Activated CD8-positive, alpha-beta T cell treated with anti-CD3 and anti-CD28 coated beads, Interleukin-2, amount 10 ng/mL, durations not matched to agents 7 days and 5 days (primary cell): ENCODE measurements at regions not wholly inside any gene's neighbourhood (a gene's known extent, or its start where the extent isn't known, plus 50 kb on each side); places are given as distances from the start of the nearest gene placed in this dataset.

Experiments used
- ATAC-seq: fragments of 150-1000 bp; cut with Tn5 transposase; one replicate; pipeline ENCODE4 v1.10.0; 2021; ENCODE audit warnings: moderate library complexity
- CTCF ChIA-PET: fragments of 350-600 bp; sonication (Branson Sonifier 250); formaldehyde crosslinking; loops from one replicate; lab custom pipeline; 2021; ENCODE audit warnings: antibody characterized with exemption; lab: Charles Lee
- POLR2A ChIA-PET: fragments of 350-600 bp; sonication (Branson Sonifier 250); formaldehyde crosslinking; loops from one replicate; lab custom pipeline; 2021; ENCODE audit warnings: antibody characterized with exemption; lab: Charles Lee
- DNase-seq: peaks from one replicate; pipeline ENCODE4 v3.0.0-alpha.2; 2020
- H3K27ac Mint-ChIP-seq: one replicate; pipeline ENCODE4 v1.8.0; 2021; ENCODE audit warnings: mild to moderate bottlenecking, mixed read lengths
- H3K27me3 Mint-ChIP-seq: one replicate; pipeline ENCODE4 v1.8.0; 2021; ENCODE audit warnings: low read depth, mixed read lengths
- H3K36me3 Mint-ChIP-seq: one replicate; pipeline ENCODE4 v1.8.0; 2021; ENCODE audit warnings: low read depth, mixed read lengths
- H3K4me1 Mint-ChIP-seq: one replicate; pipeline ENCODE4 v1.8.0; 2021; ENCODE audit warnings: low read depth, mixed read lengths
- H3K4me3 Mint-ChIP-seq: one replicate; pipeline ENCODE4 v1.8.0; 2021; ENCODE audit warnings: mild to moderate bottlenecking, mixed read lengths
- H3K9me3 Mint-ChIP-seq: one replicate; pipeline ENCODE4 v1.8.0; 2022; ENCODE audit warnings: mixed read lengths; ENCODE audit not compliant: insufficient read depth

DNA sequence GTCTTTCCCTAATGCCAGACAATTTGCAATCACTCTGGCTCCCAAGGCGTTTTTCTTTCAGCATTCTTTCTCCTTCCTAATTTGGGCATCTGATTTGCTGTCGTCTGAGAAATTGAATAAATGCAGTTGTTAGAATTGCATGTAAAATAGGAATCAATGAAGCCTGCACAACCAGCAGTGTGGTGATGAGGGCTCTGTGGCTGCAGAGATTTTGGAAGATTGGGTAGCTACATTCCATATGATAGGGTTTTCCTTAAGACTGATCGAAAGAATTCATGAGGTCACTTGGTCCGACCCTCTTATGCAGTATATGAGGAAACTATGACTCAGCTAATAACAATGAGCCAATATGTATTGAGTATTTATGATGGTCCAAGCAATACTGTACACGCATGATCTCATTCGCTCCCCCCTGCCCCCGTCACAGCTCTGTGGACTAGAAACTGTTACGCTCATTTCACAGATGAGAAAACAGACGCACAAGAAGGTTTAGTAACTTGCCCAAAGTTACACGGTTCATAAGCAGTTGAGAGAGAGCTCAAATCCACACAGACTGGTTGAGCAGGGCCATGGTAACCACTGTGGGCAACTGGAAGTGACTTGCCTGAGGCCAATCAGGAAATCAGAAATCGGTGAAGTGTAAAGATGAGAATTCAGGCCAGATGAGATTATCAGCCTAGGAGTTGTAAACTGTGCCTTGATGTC lies 527.2 kb downstream of the GATA3 start:
- H3K27me3 Mint-ChIP-seq, result peaks cover 7% of the 10 kb centered on the region
- H3K4me1 Mint-ChIP-seq, result peaks cover 6% of the 10 kb centered on the region
- no peak overlapping the region for H3K4me3 Mint-ChIP-seq
- CTCF ChIA-PET, result no interaction called here
- no peak overlapping the region for H3K27ac Mint-ChIP-seq
- POLR2A ChIA-PET, result no interaction called here
- H3K36me3 Mint-ChIP-seq, result no peaks in the 10 kb centered on the region
- ATAC-seq, result no peak
- no peaks in the 10 kb centered on the region for H3K9me3 Mint-ChIP-seq
- no peak for DNase-seq

DNA sequence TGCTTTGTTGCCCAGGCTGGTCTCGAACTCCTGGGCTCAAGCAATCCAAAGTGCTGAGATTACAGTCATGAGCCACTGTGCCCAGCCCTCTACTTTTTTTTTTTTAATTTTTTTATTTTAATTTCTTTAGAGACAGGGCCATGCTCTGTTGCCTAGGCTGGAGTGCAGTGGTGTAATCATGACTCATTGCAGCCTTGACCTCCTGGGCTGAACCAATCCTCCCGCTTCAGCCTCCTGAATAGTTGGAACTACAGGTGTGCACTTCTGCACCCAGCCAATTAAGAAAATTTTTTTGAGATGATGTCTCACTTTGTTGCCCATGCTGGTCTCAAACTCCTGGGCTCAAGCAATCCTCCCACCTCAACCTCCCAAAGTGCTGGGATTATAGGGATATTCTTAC lies 528.6 kb downstream of the GATA3 start:
- ChIA-PET CTCF (no interaction called here), POLR2A (no interaction called here)
- DNase-seq, result no peak
- Mint-ChIP-seq H3K27ac (no peak overlapping the region), H3K4me1 (no peaks in the 10 kb centered on the region), H3K36me3 (no peaks in the 10 kb centered on the region), H3K27me3 (peaks cover 7% of the 10 kb centered on the region), H3K9me3 (no peaks in the 10 kb centered on the region), H3K4me3 (no peak overlapping the region)
- no peak for ATAC-seq

DNA sequence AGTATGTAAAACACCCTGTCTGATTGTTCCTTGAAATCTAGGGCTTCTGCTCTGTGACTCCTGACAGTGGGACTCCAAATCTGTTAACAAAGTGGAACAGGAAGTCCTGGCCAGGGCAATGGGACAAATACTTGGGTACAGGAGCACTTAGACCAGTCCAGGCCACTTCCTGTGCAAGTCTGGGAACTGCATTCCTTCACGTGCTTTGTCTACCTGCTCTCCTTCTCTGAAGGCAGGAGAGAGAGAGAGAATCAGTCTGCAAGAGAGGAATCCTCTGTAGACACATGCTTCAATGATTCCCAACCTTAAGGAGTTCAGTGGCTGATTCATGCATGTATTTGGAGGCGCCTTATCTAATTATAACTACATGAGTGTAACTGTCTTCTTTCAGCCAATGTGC lies 530.2 kb downstream of the GATA3 start:
- CTCF ChIA-PET, result no interaction called here
- no peak for DNase-seq
- no peak overlapping the region for H3K27ac Mint-ChIP-seq
- peaks cover 7% of the 10 kb centered on the region for H3K27me3 Mint-ChIP-seq
- no peak for ATAC-seq
- no peak overlapping the region for H3K4me3 Mint-ChIP-seq
- H3K9me3 Mint-ChIP-seq, result no peaks in the 10 kb centered on the region
- H3K36me3 Mint-ChIP-seq, result no peaks in the 10 kb centered on the region
- POLR2A ChIA-PET, result no interaction called here
- no peaks in the 10 kb centered on the region for H3K4me1 Mint-ChIP-seq

DNA sequence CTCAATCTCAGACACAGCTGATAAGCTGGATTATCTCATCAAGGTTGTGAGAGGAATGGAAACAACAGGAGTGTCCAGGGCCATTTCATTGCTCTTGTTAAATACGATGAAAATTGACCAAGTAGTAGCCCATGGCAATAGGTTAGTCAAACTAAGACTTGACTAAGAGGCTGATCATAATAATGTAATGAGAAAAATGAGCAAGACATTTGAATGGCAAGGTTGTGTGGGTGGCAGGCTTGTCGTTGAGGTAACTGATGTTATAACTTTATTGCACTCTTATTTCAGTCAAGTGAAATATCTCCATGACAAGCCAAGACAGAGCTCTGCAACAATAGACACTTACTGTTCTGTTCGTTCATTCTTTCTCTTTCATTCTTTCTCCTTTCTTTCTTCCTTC lies 532.0 kb downstream of the GATA3 start:
- Mint-ChIP-seq H3K4me3 (no peak overlapping the region), H3K36me3 (no peaks in the 10 kb centered on the region), H3K9me3 (no peaks in the 10 kb centered on the region), H3K27me3 (peaks cover 7% of the 10 kb centered on the region), H3K4me1 (no peaks in the 10 kb centered on the region), H3K27ac (no peak overlapping the region)
- DNase-seq, result no peak
- no peak for ATAC-seq
- CTCF ChIA-PET, result no interaction called here
- POLR2A ChIA-PET, result no interaction called here

DNA sequence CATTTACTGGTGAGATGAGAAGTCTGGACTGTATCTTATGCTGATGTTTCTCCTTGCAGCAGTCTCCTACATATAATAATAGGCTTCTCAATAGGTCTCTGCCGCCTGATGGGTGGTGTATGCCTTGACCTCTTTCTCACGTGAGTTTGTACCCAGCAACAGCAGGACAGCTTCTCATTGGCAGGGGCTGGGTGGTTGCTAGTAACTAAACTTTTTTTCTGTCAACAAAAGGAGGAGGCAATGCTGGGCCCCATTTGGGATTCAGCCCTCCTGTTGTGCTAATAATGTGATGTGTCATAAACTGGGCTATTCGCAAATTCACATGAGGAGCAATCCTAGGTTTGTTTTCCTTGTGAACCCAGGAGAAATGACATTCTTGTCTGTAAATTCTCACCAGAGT lies 533.6 kb downstream of the GATA3 start:
- no peaks in the 10 kb centered on the region for H3K4me1 Mint-ChIP-seq
- no peaks in the 10 kb centered on the region for H3K9me3 Mint-ChIP-seq
- H3K36me3 Mint-ChIP-seq, result no peaks in the 10 kb centered on the region
- POLR2A ChIA-PET, result no interaction called here
- DNase-seq, result no peak
- H3K4me3 Mint-ChIP-seq, result no peak overlapping the region
- peaks cover 7% of the 10 kb centered on the region for H3K27me3 Mint-ChIP-seq
- H3K27ac Mint-ChIP-seq, result no peak overlapping the region
- no peak for ATAC-seq
- CTCF ChIA-PET, result no interaction called here

DNA sequence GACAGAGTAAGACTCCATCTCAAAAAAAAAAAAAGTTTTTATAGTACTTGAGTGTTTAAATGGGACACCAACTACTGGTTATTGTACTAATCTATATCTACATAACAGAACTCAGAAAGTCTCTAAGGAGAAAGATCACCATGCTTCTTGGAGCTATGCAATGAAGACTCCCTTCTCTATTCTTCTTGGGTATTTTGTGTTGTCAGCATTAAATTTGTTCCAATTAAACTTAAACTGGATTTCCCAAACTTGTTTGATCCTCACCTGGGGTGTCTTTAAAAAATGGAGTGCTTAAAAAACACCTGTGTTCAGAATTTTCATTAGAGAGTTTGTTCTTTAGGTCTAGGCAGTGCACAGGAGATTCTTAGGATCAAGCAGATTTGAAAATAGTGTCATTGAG lies 536.0 kb downstream of the GATA3 start:
- CTCF ChIA-PET, result no interaction called here
- Mint-ChIP-seq H3K4me3 (no peak overlapping the region), H3K9me3 (no peaks in the 10 kb centered on the region), H3K27me3 (no peaks in the 10 kb centered on the region), H3K27ac (no peak overlapping the region), H3K36me3 (no peaks in the 10 kb centered on the region), H3K4me1 (no peaks in the 10 kb centered on the region)
- no peak for ATAC-seq
- POLR2A ChIA-PET, result no interaction called here
- DNase-seq, result no peak

DNA sequence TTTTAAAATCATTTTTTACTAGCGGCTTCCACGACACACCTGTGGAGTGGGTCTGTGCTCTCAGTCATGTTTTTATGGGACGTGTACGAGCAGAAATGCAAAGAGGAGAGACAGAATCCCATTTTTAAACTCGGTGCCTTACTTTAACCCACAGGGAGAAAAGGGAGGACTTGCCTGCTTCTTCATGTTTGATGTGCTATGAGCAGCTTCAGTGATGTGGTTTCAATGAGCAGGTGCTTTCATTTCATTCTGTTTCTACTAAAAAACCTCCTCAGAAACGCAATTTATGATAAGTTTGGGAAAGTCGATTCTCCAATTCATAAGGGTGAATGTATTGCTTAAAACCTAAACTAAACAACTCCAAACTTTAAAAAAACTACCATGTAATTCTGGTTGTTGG lies 537.2 kb downstream of the GATA3 start:
- no peak for ATAC-seq

DNA sequence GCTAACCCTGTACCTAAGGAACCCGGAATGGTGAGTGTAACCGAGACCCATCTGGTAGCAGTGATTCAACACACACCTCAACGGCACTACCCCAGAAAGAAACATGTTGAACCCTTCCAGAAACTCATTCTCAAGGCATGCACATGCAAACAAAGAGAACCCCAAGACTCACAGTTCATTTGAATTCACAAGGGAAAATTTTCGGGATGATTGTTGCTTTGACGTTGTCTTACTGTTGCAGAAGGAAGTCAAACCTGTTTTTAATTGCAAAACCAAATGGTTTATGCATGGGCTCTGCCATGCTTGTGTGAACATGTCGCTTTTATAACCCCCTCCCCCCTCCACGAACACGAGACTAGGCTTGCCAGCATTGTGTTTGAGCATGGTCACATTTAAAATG lies 539.7 kb downstream of the GATA3 start:
- Mint-ChIP-seq H3K27ac (no peak overlapping the region), H3K36me3 (no peaks in the 10 kb centered on the region), H3K9me3 (no peaks in the 10 kb centered on the region), H3K4me3 (no peak overlapping the region), H3K4me1 (no peaks in the 10 kb centered on the region), H3K27me3 (no peaks in the 10 kb centered on the region)
- ChIA-PET CTCF (no interaction called here), POLR2A (no interaction called here)
- ATAC-seq (no peak), DNase-seq (no peak)

More for the DNA sequence above, 537.2 kb downstream of the GATA3 start:
- Mint-ChIP-seq H3K4me1 (no peaks in the 10 kb centered on the region), H3K9me3 (no peaks in the 10 kb centered on the region), H3K4me3 (no peak overlapping the region), H3K27me3 (no peaks in the 10 kb centered on the region), H3K36me3 (no peaks in the 10 kb centered on the region), H3K27ac (no peak overlapping the region)
- ChIA-PET CTCF (no interaction called here), POLR2A (no interaction called here)
- no peak for DNase-seq

DNA sequence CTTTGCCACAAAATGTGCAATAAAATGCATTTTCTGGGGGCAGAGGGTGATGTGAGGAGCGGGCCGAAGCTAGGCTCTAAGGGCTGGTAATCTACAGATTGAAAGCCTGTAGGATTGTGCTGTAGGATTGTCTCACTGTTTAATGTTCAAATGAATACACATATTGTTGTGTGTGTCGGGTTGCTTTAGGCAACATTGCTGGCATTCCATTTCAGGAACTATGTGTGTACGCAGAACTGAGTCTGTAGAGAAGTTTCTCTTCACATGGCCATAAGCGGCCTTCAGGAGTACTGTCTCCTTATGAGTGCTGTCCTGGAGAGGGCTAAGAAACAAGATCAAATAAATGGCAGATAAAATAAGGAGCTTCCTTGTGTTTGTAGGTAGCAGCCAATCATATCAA lies 540.2 kb downstream of the GATA3 start:
- Mint-ChIP-seq H3K36me3 (no peaks in the 10 kb centered on the region), H3K4me1 (no peaks in the 10 kb centered on the region), H3K4me3 (no peak overlapping the region), H3K27me3 (no peaks in the 10 kb centered on the region), H3K9me3 (no peaks in the 10 kb centered on the region), H3K27ac (no peak overlapping the region)
- ATAC-seq (no peak), DNase-seq (no peak)
- ChIA-PET CTCF (no interaction called here), POLR2A (no interaction called here)

DNA sequence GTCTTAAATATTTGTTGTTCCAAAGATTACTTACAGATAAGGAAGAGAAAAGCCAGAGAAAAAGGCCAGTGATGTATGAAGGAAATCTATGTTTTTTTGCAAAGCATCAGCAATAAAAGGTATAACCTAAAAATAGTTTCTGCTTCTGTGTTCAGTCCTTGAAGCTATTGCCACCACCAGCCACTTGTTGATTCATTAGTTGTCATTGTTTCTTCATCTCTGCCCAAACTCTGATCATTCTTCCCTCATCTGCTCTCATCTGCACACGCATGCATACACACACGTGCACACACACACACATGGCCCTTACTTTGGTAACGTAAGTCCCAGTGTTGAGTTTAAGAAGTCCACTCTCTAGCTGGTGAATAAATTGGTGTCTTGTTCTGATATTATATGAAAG lies 540.7 kb downstream of the GATA3 start:
- POLR2A ChIA-PET, result no interaction called here
- H3K4me3 Mint-ChIP-seq, result no peak overlapping the region
- no peak overlapping the region for H3K27ac Mint-ChIP-seq
- H3K36me3 Mint-ChIP-seq, result no peaks in the 10 kb centered on the region
- H3K4me1 Mint-ChIP-seq, result no peaks in the 10 kb centered on the region
- DNase-seq, result no peak
- no peaks in the 10 kb centered on the region for H3K9me3 Mint-ChIP-seq
- ATAC-seq, result no peak
- H3K27me3 Mint-ChIP-seq, result no peaks in the 10 kb centered on the region
- CTCF ChIA-PET, result no interaction called here

DNA sequence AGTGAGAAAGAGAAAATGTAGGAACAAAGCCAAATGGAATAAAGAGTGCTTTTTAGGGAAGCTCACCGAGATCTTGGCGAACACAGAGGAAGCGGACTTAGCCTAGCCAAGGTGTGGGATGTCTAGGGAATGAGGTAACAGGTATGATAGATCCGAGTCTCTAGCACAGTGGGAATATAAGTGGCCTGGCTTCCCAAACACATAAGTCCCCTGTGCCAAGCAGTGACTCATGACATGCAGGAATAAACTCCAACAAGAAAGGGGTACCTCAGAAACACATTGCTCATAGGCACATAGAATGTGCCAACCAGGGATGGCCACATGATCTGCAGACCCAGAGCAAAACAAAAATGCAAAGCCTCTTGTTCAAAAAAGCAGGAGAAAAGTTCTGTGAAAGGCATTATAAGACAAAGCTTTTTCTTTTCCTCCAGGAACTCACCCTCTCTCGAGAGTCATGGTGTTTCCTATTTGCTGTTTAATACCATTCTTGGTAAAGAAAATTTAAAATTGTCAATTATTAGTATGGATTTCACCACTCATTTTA lies 542.5 kb downstream of the GATA3 start:
- H3K4me1 Mint-ChIP-seq, result no peaks in the 10 kb centered on the region
- POLR2A ChIA-PET, result no interaction called here
- DNase-seq, result no peak
- CTCF ChIA-PET, result no interaction called here
- H3K9me3 Mint-ChIP-seq, result no peaks in the 10 kb centered on the region
- no peak overlapping the region for H3K4me3 Mint-ChIP-seq
- H3K36me3 Mint-ChIP-seq, result no peaks in the 10 kb centered on the region
- no peaks in the 10 kb centered on the region for H3K27me3 Mint-ChIP-seq
- no peak overlapping the region for H3K27ac Mint-ChIP-seq
- ATAC-seq, result no peak

DNA sequence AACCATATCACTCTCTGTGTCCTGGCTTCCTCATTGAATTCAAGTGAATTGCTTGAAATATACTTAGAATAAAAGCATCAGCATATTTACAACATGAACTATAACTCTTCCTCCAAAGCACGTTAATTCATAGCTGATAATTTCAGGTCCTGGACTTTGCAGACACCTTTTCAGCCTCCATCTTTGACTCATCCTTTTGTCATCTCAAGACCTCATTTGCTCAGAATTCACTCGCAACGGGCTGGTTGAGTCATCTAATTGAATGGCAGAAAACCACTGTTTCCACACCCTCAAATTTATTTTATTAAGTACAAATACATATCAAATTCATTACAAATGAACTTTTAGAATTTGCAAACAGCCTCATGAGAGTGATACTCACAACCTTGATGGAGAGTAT lies 545.7 kb downstream of the GATA3 start:
- Mint-ChIP-seq H3K27me3 (no peaks in the 10 kb centered on the region), H3K4me1 (no peaks in the 10 kb centered on the region), H3K9me3 (peaks cover 11% of the 10 kb centered on the region), H3K4me3 (no peak overlapping the region), H3K27ac (no peak overlapping the region), H3K36me3 (no peaks in the 10 kb centered on the region)
- no peak for DNase-seq
- ATAC-seq, result no peak
- ChIA-PET CTCF (no interaction called here), POLR2A (no interaction called here)

DNA sequence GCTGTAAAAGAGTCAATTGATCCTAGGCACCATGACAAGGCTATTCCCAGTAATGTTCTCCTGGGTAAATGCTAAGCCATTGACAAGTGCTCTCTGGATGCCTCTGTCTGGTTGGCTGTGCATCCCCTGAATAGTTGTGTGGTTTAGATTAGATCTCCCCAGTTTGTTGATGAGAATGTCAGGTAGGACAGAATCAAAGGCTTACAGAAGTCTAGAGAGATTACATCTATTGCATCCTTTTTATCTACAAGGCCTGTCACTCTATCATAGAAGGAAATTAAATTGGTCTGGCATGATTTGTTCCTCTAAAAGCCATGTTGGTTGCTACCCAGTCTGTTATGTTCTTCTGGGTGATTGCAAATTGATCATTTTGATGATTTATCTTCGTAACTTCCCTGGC lies 548.3 kb downstream of the GATA3 start:
- no peaks in the 10 kb centered on the region for H3K27me3 Mint-ChIP-seq
- no peak overlapping the region for H3K27ac Mint-ChIP-seq
- ChIA-PET POLR2A (no interaction called here), CTCF (no interaction called here)
- H3K4me3 Mint-ChIP-seq, result no peak overlapping the region
- no peaks in the 10 kb centered on the region for H3K4me1 Mint-ChIP-seq
- H3K9me3 Mint-ChIP-seq, result peaks cover 18% of the 10 kb centered on the region
- no peak for ATAC-seq
- DNase-seq, result no peak
- no peaks in the 10 kb centered on the region for H3K36me3 Mint-ChIP-seq
